ENCODE measurements at regions not wholly inside any gene's neighbourhood (a gene's known extent, or its start where the extent isn't known, plus 50 kb on each side); places are given as distances from the start of the nearest gene placed in this dataset.

DNA sequence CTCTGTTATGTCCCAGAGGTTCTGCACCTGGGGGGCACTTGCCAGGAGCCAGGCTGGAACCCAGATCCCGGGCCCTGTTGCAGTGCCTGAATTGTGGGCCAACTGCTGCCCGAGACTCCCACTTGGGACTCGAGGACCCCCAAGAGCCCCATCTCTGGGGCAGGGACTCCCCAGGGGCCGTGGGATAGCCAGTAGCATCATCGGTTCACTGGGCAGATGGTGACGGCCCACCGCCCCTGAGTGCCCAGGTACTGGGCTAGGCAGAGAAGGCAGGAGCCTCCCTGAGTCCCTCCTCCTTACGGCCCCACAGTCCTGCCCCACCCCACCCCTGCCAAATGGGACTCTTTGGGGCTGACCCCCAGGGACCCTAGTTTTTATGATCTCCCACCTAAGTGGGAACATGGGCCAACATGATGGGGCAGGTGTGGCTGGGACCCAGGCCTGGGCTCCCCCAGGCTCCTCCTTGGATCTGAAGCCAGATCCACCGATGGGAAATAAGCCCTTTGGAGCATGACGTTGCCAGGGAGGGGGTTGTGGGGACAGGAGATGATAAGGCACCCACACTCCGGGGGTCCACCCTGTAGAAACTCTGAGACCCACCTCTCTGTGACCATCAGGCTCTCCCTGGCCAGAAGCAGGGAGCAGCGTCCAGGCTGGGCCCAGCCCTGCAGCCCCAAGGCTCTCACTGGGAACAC, 94.5 kb upstream of the FGF3 start:
- TF ChIP-seq EZH2phosphoT487 (IDR thresholded peaks at IDR 0.05; ENCODE audit: borderline replicate concordance) (no peak), CTCF (conservative IDR thresholded peaks at IDR 0.05; ENCODE audit: low read length) (no peak)
